Neuronal stem cell (in vitro differentiated cells): ENCODE measurements at regions not wholly inside any gene's neighbourhood (a gene's known extent, or its start where the extent isn't known, plus 50 kb on each side); places are given as distances from the start of the nearest gene placed in this dataset.

Experiments
- DNase-seq: peaks from one replicate; pipeline ENCODE4 v3.0.0-alpha.2; 2013; ENCODE audit warnings: low spot score
- H2AFZ ChIP-seq: one replicate; pipeline ENCODE4 v1.6.1; 2013; ENCODE audit warnings: mild to moderate bottlenecking, low read length, inconsistent platforms
- H2AK5ac ChIP-seq: 2 replicates; pipeline ENCODE4 v1.6.1; 2013; ENCODE audit warnings: low read depth, mild to moderate bottlenecking, inconsistent platforms, low read length, moderate library complexity, mixed read lengths
- H2BK120ac ChIP-seq: 2 replicates; pipeline ENCODE4 v1.6.1; 2013; ENCODE audit warnings: low read depth, mild to moderate bottlenecking, inconsistent platforms, low read length, moderate library complexity, mixed read lengths
- H2BK12ac ChIP-seq: one replicate; pipeline ENCODE4 v1.6.1; 2013; ENCODE audit warnings: low read length, inconsistent platforms
- H2BK15ac ChIP-seq: 2 replicates; pipeline ENCODE4 v1.6.1; 2013; ENCODE audit warnings: mild to moderate bottlenecking, low read length, inconsistent platforms, mixed read lengths
- H2BK5ac ChIP-seq: one replicate; pipeline ENCODE4 v1.6.1; 2013; ENCODE audit warnings: inconsistent platforms, mild to moderate bottlenecking, low read length, moderate library complexity
- H3K14ac ChIP-seq: one replicate; pipeline ENCODE4 v1.6.1; 2013; ENCODE audit warnings: low read length, inconsistent platforms
- H3K18ac ChIP-seq: 2 replicates; pipeline ENCODE4 v1.6.1; 2013; ENCODE audit warnings: low read length, inconsistent platforms
- H3K23ac ChIP-seq: 2 replicates; pipeline ENCODE4 v1.6.1; 2013; ENCODE audit warnings: low read depth, mild to moderate bottlenecking, mixed read lengths, low read length, inconsistent platforms; ENCODE audit not compliant: poor library complexity
- H3K27ac ChIP-seq: replicated peaks from 3 replicates; pipeline ENCODE4 v1.5.1; 2013; ENCODE audit warnings: low read length, inconsistent platforms
- H3K27me3 ChIP-seq, 3 experiments: 2 replicates each; pipeline ENCODE4 v1.6.1; 2013; ENCODE audit warnings: low read length in 3 of 3, mild to moderate bottlenecking in 2 of 3, inconsistent platforms in 1 of 3, low read depth in 1 of 3, mixed read lengths in 1 of 3, moderate library complexity in 1 of 3; ENCODE audit not compliant: control insufficient read depth in 3 of 3, insufficient read depth in 3 of 3
- H3K36me3 ChIP-seq, 2 donors: replicated peaks in 1 of 2; 2 replicates each; pipeline ENCODE4 v1.6.1; 2013; ENCODE audit warnings: low read length in 2 of 2; ENCODE audit not compliant: control insufficient read depth in 2 of 2, insufficient read depth in 2 of 2
- H3K4ac ChIP-seq: 2 replicates; pipeline ENCODE4 v1.6.1; 2013; ENCODE audit warnings: inconsistent platforms, mild to moderate bottlenecking, low read length, moderate library complexity
- H3K4me1 ChIP-seq, 2 donors: 1 replicate in 1 of 2; 2 replicates in 1 of 2; pipeline ENCODE4 v1.6.1; 2013; ENCODE audit warnings: low read length in 2 of 2, low read depth in 1 of 2; ENCODE audit not compliant: control insufficient read depth in 2 of 2, insufficient read depth in 1 of 2
- H3K4me2 ChIP-seq: one replicate; pipeline ENCODE4 v1.6.1; 2013; ENCODE audit warnings: mild to moderate bottlenecking, low read length, inconsistent platforms; ENCODE audit not compliant: insufficient read depth, poor library complexity, severe bottlenecking
- H3K4me3 ChIP-seq, 2 donors: 2 replicates each; pipeline ENCODE4 v1.5.1; 2013; ENCODE audit warnings: low read length in 2 of 2, mild to moderate bottlenecking in 2 of 2, inconsistent platforms in 1 of 2, moderate library complexity in 1 of 2
- H3K79me1 ChIP-seq: one replicate; pipeline ENCODE4 v1.6.1; 2013; ENCODE audit warnings: low read depth, mild to moderate bottlenecking, inconsistent platforms, low read length, moderate library complexity
- H3K9ac ChIP-seq: one replicate; pipeline ENCODE4 v1.6.1; 2013; ENCODE audit warnings: mild to moderate bottlenecking, low read depth, low read length, inconsistent platforms; ENCODE audit not compliant: poor library complexity
- H3K9me3 ChIP-seq, 2 donors: replicated peaks in 1 of 2; 2 replicates each; pipeline versions ENCODE3 to v1.6.1; 2013; ENCODE audit warnings: low read length in 2 of 2, mild to moderate bottlenecking in 2 of 2, inconsistent platforms in 1 of 2, low read depth in 1 of 2, mixed read lengths in 1 of 2, moderate library complexity in 1 of 2; ENCODE audit not compliant: control insufficient read depth in 2 of 2, insufficient read depth in 1 of 2
- H4K8ac ChIP-seq: one replicate; pipeline ENCODE4 v1.6.1; 2013; ENCODE audit warnings: low read depth, mild to moderate bottlenecking, inconsistent platforms, low read length, moderate library complexity
- H4K91ac ChIP-seq: one replicate; pipeline ENCODE4 v1.6.1; 2013; ENCODE audit warnings: low read length, low read depth, mild to moderate bottlenecking, inconsistent platforms; ENCODE audit not compliant: poor library complexity
- WGBS, 2 donors: extraction: QIAGEN DNeasy Blood & Tissue Kit; methylation state at CpG; one replicate each; pipeline ENCODE4 v1.1.7; 2013; ENCODE audit warnings: missing lambda C conversion rate in 2 of 2, mixed read lengths in 1 of 2; ENCODE audit not compliant: insufficient read length in 2 of 2, insufficient replicate concordance in 1 of 2; ENCODE audit errors: extremely low coverage in 2 of 2; 5-methylcytosine and 5-hydroxymethylcytosine counted together

- no peak overlapping the region for H3K4me2 ChIP-seq
- no peak overlapping the region for H3K14ac ChIP-seq
- no peak overlapping the region for H2BK120ac ChIP-seq
- no peaks in the 10 kb centered on the region for H3K79me1 ChIP-seq
- no peak overlapping the region for H2BK5ac ChIP-seq
- H3K18ac ChIP-seq, result no peak overlapping the region
- no CpG with 5 or more reads among the region's 3 CpGs for WGBS, 2 donors
- no peak for DNase-seq
- H3K9me3 ChIP-seq, result no peaks in the 10 kb centered on the region
- H3K4me3 ChIP-seq, result no peak overlapping the region
- H3K4me1 ChIP-seq, result peaks cover 0 to 4% of the 10 kb centered on the region in 2 donors
- H3K9ac ChIP-seq, result no peak overlapping the region
- peaks cover 0 to 10% (median 6%) of the 10 kb centered on the region in 3 experiments for H3K27me3 ChIP-seq
- H2AFZ ChIP-seq, result no peak overlapping the region
- no peak overlapping the region for H2BK15ac ChIP-seq
- no peak overlapping the region for H2AK5ac ChIP-seq
- no peaks in the 10 kb centered on the region for H3K36me3 ChIP-seq
- no peak overlapping the region for H4K91ac ChIP-seq
- H3K4ac ChIP-seq, result no peak overlapping the region
- H3K27ac ChIP-seq, result no peak overlapping the region
- H2BK12ac ChIP-seq, result no peak overlapping the region
- no peak overlapping the region for H3K23ac ChIP-seq
- no peak overlapping the region for H4K8ac ChIP-seq
Observed at GRCh38 chr16:20202747-20203146, 124.6 kb downstream of the GP2 start.

- Histone ChIP-seq H3K14ac (no peak overlapping the region), H2BK120ac (no peak overlapping the region), H3K4me1 (no peaks in the 10 kb centered on the region), H3K36me3 (no peaks in the 10 kb centered on the region), H3K79me1 (no peaks in the 10 kb centered on the region), H2BK15ac (no peak overlapping the region), H3K27me3 (no peaks in the 10 kb centered on the region), H3K4ac (no peak overlapping the region), H3K9ac (no peak overlapping the region), H3K4me3 (no peak overlapping the region), H2AK5ac (no peak overlapping the region), H3K9me3 (no peaks in the 10 kb centered on the region), H2AFZ (no peak overlapping the region), H2BK12ac (no peak overlapping the region), H3K4me2 (no peak overlapping the region), H3K18ac (no peak overlapping the region), H3K27ac (no peak overlapping the region), H2BK5ac (no peak overlapping the region), H4K8ac (no peak overlapping the region), H4K91ac (no peak overlapping the region), H3K23ac (no peak overlapping the region)
- no peak for DNase-seq
- no CpG with 5 or more reads among the region's 1 CpG for WGBS, 2 donors
Observed at GRCh38 chr16:20192801-20193200, 119.1 kb upstream of the GPR139 start.

- Histone ChIP-seq H2AFZ (no peak overlapping the region), H4K91ac (no peak overlapping the region), H3K4ac (no peak overlapping the region), H3K4me1 (no peaks in the 10 kb centered on the region), H2BK5ac (no peak overlapping the region), H3K9ac (no peak overlapping the region), H3K36me3 (no peaks in the 10 kb centered on the region), H3K27ac (no peak overlapping the region), H2BK12ac (no peak overlapping the region), H3K27me3 (no peaks in the 10 kb centered on the region), H4K8ac (no peak overlapping the region), H2BK120ac (no peak overlapping the region), H3K9me3 (no peaks in the 10 kb centered on the region), H3K4me3 (no peak overlapping the region), H3K4me2 (no peak overlapping the region), H2AK5ac (no peak overlapping the region), H3K14ac (no peak overlapping the region), H3K18ac (no peak overlapping the region), H2BK15ac (no peak overlapping the region), H3K79me1 (no peaks in the 10 kb centered on the region), H3K23ac (no peak overlapping the region)
- no peak for DNase-seq
Observed at GRCh38 chr16:20191566-20191965, 117.9 kb upstream of the GPR139 start.

GRCh38 chr16:20181949-20182348, 108.3 kb upstream of the GPR139 start:
- peaks cover 0 to 6% of the 10 kb centered on the region in 2 donors for H3K4me1 ChIP-seq
- WGBS, 2 donors, result no CpG with 5 or more reads among the region's 3 CpGs
- H3K27ac ChIP-seq, result no peak overlapping the region
- no peak overlapping the region for H3K18ac ChIP-seq
- H2BK120ac ChIP-seq, result no peak overlapping the region
- DNase-seq, result no peak
- no peak overlapping the region for H3K4me3 ChIP-seq
- H3K9me3 ChIP-seq, result no peaks in the 10 kb centered on the region
- no peak overlapping the region for H3K4me2 ChIP-seq
- no peak overlapping the region for H4K8ac ChIP-seq
- no peak overlapping the region for H3K9ac ChIP-seq
- no peak overlapping the region for H3K14ac ChIP-seq
- no peaks in the 10 kb centered on the region for H3K79me1 ChIP-seq
- no peak overlapping the region for H2BK5ac ChIP-seq
- no peak overlapping the region for H2BK12ac ChIP-seq
- H3K36me3 ChIP-seq, result no peaks in the 10 kb centered on the region
- H4K91ac ChIP-seq, result no peak overlapping the region
- no peak overlapping the region for H2AK5ac ChIP-seq
- no peak overlapping the region for H2BK15ac ChIP-seq
- no peak overlapping the region for H3K4ac ChIP-seq
- no peak overlapping the region for H3K23ac ChIP-seq
- H3K27me3 ChIP-seq, result no peaks in the 10 kb centered on the region
- no peak overlapping the region for H2AFZ ChIP-seq
